Panc1 (cell line): ENCODE measurements at regions not wholly inside any gene's neighbourhood (a gene's known extent, or its start where the extent isn't known, plus 50 kb on each side); places are given as distances from the start of the nearest gene placed in this dataset.

Experiments used
- ATAC-seq: fragments of 200-7000 bp; cut with Tn5 transposase; 2 replicates; pipeline ENCODE4 v1.9.1; 2020; ENCODE audit warnings: mild to moderate bottlenecking, moderate library complexity
- BruUV-seq: library from RNA; stranded (reverse); fragments of 400-500 nt; replicated peaks from 2 replicates; lab custom pipeline; 2021; lab: Mats Ljungman, UMichigan
- CTCF ChIA-PET: fragments of 300-600 bp; sonication (Branson Sonifier 250); formaldehyde crosslinking; loops from one replicate; lab custom pipeline; 2022; ENCODE audit warnings: antibody characterized with exemption; lab: Charles Lee
- POLR2A ChIA-PET: fragments of 300-600 bp; sonication (Branson Sonifier 250); formaldehyde crosslinking; loops from one replicate; lab custom pipeline; 2022; ENCODE audit warnings: antibody characterized with exemption; lab: Charles Lee
- DNase-seq: peaks from one replicate; pipeline ENCODE4 v3.0.0-alpha.2; 2010; ENCODE audit warnings: low read depth, low spot score
- H3K27ac ChIP-seq: 2 replicates; pipeline ENCODE4 v1.5.1; 2011; ENCODE audit warnings: mild to moderate bottlenecking, low read length, inconsistent platforms
- H3K27me3 ChIP-seq: fragments of 200-500 bp; sonication (Bioruptor generic); 2 replicates; pipeline ENCODE4 v1.6.0; 2014; ENCODE audit warnings: low read length, inconsistent platforms; ENCODE audit not compliant: control insufficient read depth, insufficient read depth
- H3K36me3 ChIP-seq: fragments of 200-500 bp; sonication (Bioruptor generic); 2 replicates; pipeline ENCODE4 v1.5.1; 2014; ENCODE audit warnings: inconsistent platforms, mild to moderate bottlenecking, low read length, moderate library complexity; ENCODE audit not compliant: control insufficient read depth, insufficient read depth
- H3K4me1 ChIP-seq: 2 replicates; pipeline ENCODE4 v1.5.1; 2011; ENCODE audit warnings: inconsistent platforms, mild to moderate bottlenecking, low read length, moderate library complexity; ENCODE audit not compliant: control insufficient read depth, insufficient read depth
- H3K4me3 ChIP-seq, 2 experiments: 2 replicates each; pipeline ENCODE4 v1.5.1; 2011 to 2012; ENCODE audit warnings: low read depth in 2 of 2, low read length in 2 of 2, mild to moderate bottlenecking in 2 of 2, inconsistent platforms in 1 of 2, moderate library complexity in 1 of 2
- H3K9me3 ChIP-seq: fragments of 200-500 bp; sonication (Bioruptor generic); 2 replicates; pipeline ENCODE4 v1.5.1; 2014; ENCODE audit warnings: low read depth, mild to moderate bottlenecking, inconsistent platforms, low read length, moderate library complexity; ENCODE audit not compliant: control insufficient read depth, insufficient read depth
- CTCF ChIP-seq: fragments of 450-650 bp; IDR thresholded peaks from 2 replicates; pipeline ENCODE4 v1.5.1; 2017; ENCODE audit warnings: mild to moderate bottlenecking
- POLR2AphosphoS5 ChIP-seq: IDR thresholded peaks from 2 replicates; pipeline ENCODE4 v1.6.1; 2012; ENCODE audit warnings: mild to moderate bottlenecking, low read depth, low read length, moderate library complexity
- REST ChIP-seq, 2 experiments: IDR thresholded peaks; 2 replicates each; pipeline ENCODE4 v1.6.1; 2011 to 2012; ENCODE audit warnings: low read depth in 2 of 2, control low read depth in 1 of 2, low read length in 1 of 2, mild to moderate bottlenecking in 1 of 2, moderate library complexity in 1 of 2; ENCODE audit not compliant: insufficient read depth in 1 of 2
- SIN3A ChIP-seq: IDR thresholded peaks from 2 replicates; pipeline ENCODE4 v1.6.1; 2012; ENCODE audit warnings: low read depth, mild to moderate bottlenecking, low read length, moderate library complexity, borderline replicate concordance; ENCODE audit not compliant: insufficient read depth
- TCF7L2 ChIP-seq: IDR thresholded peaks from 2 replicates; pipeline ENCODE4 v1.6.1; 2011; ENCODE audit warnings: mild to moderate bottlenecking, low read depth, low read length, inconsistent platforms
- in situ Hi-C: cut with HindIII; loops from 2 replicates; pipeline ENCODE4 v1.10.0; 2016; ENCODE audit warnings: low sequenced_read_pairs, low pct_unique_long_range_greater_than_20kb
- intact Hi-C: fragments of 100-400 bp; cut with micrococcal nuclease; formaldehyde crosslinking; loops from one replicate; pipeline ENCODE4 v1.10.0; 2022; ENCODE audit not compliant: unreplicated experiment

- H3K27me3 ChIP-seq, result no peaks in the 10 kb centered on the region
- no peaks in the 10 kb centered on the region; the same call in 1 of the 2 replicates for H3K4me1 ChIP-seq
- BruUV-seq, result no TSS peak
- ChIA-PET CTCF (no interaction called here), POLR2A (no interaction called here)
- H3K9me3 ChIP-seq, result no peaks in the 10 kb centered on the region
- TF ChIP-seq SIN3A (no peak), POLR2AphosphoS5 (no peak), REST (IDR thresholded peaks at IDR 0.05; ENCODE audit: insufficient read depth in 1 of 2, low read depth in 2 of 2, low read length in 1 of 2) (no peak), TCF7L2 (no peak), CTCF (no peak)
- H3K36me3 ChIP-seq, result no peaks in the 10 kb centered on the region
- no peak for ATAC-seq
- H3K27ac ChIP-seq, result no peak overlapping the region
- in situ Hi-C loops (no loop called here), intact Hi-C loops (no loop called here)
- DNase-seq, result no peak
- H3K4me3 ChIP-seq, result no peak overlapping the region
Observed at GRCh38 chr2:183493040-183493439, 368.8 kb downstream of the NUP35 start.

- H3K4me1 ChIP-seq, result no peaks in the 10 kb centered on the region; the same call in 1 of the 2 replicates
- intact Hi-C loops, result no loop called here
- H3K4me3 ChIP-seq, result no peak overlapping the region
- H3K27ac ChIP-seq, result no peak overlapping the region
- ChIA-PET POLR2A (no interaction called here), CTCF (no interaction called here)
- H3K9me3 ChIP-seq, result no peaks in the 10 kb centered on the region
- TF ChIP-seq REST (IDR thresholded peaks at IDR 0.05; ENCODE audit: insufficient read depth in 1 of 2, low read depth in 2 of 2, low read length in 1 of 2), result no peak
- TF ChIP-seq CTCF, result no peak
- TF ChIP-seq POLR2AphosphoS5, result no peak
- TF ChIP-seq TCF7L2, result no peak
- TF ChIP-seq SIN3A, result no peak
- no peaks in the 10 kb centered on the region for H3K27me3 ChIP-seq
- no peaks in the 10 kb centered on the region for H3K36me3 ChIP-seq
- ATAC-seq (no peak), DNase-seq (no peak)
- BruUV-seq, result no TSS peak
- in situ Hi-C loops, result no loop called here
Observed at GRCh38 chr2:183495079-183495478, 370.8 kb downstream of the NUP35 start.
